AML-193 (cell line): ENCODE measurements at regions not wholly inside any gene's neighbourhood (a gene's known extent, or its start where the extent isn't known, plus 50 kb on each side); places are given as distances from the start of the nearest gene placed in this dataset.

ENCODE experiments used
- DNase-seq, 2 experiments: peaks; one replicate each; lab custom pipeline; 2025; lab: John Stamatoyannopoulos, UW

DNA sequence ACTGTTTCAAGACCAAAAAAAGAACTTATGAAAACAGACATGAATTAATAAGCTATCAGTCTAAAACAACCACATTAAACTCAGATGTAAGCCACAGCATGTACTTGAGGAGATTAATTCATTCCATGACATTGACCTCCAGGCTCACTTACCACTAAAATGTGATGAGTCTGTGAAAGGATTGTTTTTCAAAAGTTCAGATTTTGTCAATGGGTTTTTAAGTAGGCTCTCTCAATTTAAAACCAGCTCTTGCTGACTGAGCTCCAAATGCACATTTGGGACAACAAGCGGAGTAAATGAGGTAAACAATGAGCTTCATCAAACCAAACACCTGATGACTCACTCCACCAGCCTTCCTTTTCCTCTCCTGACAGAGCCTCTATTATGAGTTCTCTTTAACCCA is 197.0 kb downstream of the SIM1 start:
- no peak for DNase-seq

DNA sequence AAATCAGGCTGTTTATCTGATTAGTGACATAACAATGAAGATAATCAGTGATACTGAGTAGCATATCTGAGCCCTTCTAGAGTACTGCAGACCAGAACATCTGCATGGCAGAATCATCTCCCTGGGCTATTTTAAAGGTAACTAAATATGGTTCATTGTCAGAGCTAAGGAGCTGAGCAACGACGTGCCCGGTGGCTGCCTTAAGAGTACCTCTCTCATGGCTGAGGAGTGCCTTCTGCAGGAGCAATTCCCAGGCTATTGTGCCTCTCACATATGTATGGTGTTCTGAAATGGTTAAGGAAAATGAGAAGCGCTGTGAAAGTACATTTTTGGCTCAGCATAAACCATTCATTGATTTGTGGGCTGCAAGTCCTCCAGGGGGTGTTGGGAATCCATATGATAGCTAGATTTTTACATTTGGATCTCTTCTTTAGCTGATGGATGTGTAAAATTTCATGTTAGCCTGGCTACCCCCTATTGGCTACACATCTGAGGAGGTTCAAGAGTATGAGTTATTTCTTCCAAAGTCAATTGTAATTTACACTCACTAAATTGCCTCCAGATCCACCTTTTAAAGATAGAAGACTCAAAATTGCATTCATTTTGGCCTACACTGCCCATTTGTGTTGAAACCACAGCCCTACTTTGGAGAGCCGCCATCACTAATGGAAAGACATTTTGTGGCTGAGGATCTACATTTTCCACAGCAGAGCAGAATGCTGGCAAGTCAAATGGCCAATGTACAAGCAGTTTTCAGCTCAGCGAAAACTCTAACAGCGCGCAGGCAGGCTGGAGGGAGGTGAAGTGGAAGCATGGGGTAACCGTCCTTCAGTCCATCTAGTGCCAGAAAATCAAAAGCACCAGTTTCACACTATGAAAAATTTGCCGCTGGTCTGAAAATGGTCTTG is 198.0 kb downstream of the SIM1 start:
- no peak for DNase-seq

DNA sequence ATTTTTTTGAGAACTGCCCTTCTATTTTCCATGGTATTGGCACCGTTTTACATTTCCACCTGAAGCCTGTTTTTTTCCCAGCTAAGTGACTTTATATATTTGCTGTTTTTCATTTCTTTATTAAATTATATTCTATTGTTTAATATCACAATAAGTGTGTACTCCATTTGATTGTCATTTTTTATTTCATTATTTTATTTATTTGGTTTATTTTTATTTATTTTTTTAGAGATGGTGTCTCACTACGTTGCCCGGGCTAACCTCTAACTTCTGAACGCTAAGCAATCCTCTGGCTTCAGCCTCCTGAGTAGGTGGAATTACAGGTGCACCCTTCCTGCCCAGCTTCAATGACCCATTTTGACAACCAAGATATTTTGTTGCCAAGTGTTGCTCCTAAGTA is 202.6 kb downstream of the SIM1 start:
- DNase-seq, result no peak

DNA sequence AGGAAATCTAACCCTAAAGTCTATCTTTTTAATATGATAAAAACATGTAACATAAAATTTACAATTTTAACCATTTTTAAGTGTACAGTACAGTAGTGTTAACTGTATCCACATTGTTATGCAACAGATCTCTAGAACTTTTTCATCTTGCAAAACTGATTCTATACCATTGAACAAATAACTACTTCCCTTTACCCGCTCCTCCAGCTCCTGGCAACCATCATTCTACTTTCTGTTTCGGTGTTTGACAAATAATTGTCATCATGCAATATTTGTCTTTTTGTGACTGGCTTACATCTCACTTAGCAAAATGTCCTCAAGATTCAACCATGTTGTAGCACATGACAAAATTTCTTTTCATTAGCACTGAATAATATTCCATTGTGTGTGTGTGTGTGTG is 203.2 kb downstream of the SIM1 start:
- peak; percentile 82 for DNase-seq

DNA sequence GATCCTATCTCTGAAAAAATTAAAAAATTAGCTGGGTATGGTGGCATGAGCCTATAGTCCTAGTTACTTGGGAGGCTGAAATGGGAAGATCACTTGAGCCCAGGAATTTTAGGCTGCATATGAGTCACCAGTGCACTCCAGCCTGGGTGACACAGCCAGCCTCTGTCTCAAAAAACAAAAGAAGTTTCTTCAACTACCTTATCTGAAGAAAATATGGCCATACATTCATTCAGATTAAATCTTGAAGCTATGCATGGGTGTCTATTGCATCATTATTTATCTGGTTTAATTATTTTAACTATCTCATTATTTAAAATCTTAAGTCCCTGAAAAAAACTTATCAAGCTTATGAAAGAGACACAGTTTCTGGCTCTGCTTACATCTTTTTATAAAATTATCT is 204.1 kb downstream of the SIM1 start:
- no peak for DNase-seq

DNA sequence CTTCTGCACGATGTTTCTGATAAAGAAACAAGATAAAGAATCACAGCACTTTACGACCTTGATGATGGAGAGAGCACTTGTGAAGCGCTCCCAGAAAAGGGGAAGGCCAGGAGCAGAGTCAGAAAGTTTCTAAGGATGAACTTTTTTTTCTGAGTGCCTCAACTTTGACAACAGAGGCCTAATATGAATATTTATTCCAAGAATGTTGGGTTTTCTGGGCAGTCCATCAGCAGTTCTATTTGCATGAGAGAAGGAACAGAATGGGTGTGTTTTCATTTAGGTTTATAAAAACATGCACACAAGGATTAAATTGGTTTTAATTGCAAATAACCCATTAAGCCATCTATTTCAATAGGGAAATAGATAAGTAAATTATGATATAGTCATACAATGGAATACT is 204.9 kb downstream of the SIM1 start:
- no peak for DNase-seq

DNA sequence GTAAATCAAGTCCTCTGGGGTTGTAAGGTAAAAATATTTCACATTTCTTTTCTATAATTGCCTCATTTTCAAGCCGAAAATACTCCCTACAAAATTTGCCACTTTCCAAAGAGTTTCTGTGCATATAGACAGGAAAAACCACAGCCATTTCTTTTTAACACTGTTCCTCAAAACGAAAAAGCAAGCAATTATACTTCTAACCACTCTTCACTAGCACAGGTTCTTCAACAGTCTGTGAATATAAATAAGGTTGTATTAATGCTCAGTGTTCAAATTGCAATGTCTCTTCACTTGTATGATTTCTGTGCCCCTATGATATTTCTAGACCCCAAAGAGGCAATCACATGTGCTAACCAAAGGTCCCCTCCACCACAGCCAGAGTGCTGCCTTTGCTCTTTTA is 206.0 kb downstream of the SIM1 start:
- peak; percentile 18 to 34 for DNase-seq

DNA sequence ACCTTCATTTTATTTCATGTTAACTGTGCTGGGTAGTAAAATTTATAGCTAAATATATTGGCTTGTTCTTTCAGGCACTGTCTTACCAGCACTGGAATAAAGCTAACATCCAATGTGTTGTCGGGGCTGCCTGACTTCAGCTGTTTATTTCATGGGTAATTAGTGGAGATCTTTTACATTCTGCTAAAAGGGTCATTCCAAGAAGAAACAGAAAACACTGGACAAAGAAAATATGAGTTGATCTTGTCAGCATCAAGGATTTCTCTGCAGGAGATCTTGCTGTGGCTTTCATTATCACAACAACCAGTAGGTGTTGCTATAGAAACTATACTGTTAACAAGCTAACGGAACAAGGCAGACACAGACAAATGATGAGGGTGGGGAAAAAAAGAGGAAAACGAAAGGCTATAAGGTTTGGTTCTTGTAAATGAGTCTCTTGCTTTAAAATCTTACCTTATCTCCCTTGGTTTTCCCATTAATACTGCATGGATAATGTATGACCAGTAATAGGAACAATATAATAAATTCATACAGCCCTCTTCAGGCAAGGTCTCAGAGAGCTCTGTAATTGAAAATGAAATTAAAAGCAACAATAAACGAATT is 206.8 kb downstream of the SIM1 start:
- peak; percentile 93 to 96 for DNase-seq

DNA sequence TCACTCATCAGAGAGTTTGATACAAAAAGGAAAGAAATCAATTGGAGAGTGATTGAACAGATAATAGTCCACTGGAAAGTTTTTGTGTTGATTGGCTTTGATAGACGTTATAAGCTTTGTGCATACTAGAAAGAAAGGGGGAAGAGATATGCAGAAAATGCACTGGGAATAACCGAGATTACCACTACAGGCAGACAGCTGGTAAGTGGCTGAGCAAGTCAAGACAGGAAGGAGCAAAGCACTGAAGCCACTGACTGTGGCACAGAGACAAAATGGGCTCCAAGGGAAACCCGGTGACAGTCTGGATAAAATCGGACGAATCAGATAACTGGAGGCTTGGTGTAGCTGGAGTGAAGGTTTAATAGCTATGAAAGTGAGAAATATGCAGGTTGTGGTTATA is 209.0 kb downstream of the SIM1 start:
- no peak for DNase-seq

DNA sequence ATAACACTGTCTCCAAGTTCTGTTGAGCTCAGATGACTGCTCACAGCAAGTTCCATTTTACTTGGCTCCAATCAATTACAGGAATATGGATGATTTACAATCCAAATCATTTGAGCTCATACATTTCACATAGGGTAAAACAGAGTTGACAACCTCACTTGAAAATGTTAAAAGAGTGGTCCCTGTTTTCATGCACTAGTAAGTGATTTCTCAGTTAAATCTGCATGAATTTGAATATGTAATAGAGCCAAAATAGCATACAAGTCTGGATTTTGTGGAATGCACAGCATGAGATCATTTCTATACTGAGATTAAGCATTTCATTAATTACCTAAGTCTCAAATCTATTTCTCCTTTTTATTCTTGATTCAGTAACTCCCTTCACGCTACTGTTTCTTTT is 217.6 kb downstream of the SIM1 start:
- DNase-seq, result no peak

DNA sequence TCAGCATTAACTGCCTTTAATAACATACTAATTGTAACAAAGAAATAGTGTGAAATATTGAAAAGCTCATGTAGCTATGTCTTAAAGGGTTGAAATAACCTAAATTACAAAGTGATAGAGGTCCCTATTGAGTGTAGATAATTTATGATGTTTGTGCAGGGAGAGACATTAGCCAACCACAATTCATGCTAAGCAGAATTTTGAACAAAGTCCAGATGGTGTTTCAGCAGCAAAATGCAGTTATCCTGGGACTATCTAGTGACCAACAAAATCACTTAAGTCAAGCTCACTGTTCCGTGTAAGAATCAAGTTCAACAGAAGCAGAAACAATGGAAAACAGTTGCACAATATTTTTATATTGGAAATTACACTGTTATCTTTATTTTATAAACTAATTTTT is 218.5 kb downstream of the SIM1 start:
- no peak for DNase-seq

DNA sequence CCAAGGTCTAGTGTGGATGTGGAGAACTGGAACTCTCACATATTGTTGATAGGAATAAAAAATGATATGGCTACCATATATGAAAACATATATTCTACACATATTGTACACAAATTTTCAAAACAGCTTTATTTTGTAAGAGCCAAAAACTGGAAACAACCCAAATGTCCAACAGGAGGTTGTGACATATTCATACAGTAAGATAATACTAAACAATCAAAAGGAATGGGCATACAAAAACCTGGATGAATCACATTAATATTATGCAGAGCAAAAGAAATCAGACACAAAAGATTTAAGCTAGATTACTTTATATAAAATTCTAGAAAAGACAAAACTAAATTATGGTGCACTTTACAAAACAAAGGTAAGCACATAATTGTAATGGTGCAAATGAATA is 223.9 kb downstream of the SIM1 start:
- DNase-seq, result no peak

DNA sequence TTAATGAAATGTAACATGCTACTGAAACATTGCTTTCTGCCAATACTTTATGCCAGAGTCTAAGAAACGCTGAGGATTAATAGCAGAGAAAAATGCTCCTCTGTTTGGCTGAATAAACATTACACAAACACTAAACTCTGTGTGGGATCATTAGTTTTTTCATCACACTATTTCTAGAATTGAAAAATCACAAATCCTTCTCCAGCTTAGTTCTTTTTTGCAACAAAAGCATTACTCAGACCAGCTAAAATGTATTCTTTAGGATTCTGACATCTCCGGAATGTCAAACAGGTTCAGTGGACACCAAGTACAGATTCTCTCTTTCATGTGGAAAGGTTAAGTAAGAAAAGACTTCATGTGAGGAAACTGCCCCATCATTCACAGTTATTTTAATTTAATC is 226.9 kb downstream of the SIM1 start:
- no peak for DNase-seq

DNA sequence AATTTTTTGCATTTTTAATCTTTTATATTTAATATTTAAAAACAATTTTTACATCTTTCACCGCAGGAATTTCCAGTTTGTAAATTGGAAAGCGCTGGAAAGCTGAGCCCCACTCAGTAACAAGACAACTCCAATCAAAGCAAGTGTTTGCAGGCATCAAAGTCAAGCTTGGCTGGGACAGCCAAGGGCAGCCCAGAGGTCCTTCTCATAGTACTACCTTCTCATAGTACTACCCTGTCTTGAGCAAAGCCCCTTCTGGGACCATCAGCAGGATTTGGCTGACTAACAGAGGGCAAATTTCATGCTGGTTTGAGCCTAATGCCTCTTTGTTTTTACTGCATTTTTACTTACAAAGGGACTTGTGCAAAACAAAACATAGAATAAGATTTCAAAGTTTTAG is 228.3 kb downstream of the SIM1 start:
- no peak for DNase-seq

DNA sequence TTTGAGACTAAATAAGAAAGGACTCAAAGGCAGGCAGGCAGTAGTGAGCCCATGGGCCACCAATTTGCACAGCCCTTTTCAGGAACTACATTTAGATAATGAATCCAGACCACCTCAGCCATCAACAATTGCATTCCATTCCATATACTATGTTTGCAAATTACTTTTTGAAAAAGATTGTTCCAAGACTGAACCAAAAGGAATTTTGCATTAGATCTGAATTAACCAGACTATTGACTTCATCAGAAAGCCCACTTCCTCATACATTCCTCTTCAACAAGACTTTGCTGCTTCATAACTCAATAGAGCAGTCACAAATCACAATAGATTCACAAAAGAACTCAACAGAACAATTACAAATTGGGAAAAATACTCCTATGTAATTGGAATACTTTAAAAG is 229.1 kb downstream of the SIM1 start:
- no peak for DNase-seq

DNA sequence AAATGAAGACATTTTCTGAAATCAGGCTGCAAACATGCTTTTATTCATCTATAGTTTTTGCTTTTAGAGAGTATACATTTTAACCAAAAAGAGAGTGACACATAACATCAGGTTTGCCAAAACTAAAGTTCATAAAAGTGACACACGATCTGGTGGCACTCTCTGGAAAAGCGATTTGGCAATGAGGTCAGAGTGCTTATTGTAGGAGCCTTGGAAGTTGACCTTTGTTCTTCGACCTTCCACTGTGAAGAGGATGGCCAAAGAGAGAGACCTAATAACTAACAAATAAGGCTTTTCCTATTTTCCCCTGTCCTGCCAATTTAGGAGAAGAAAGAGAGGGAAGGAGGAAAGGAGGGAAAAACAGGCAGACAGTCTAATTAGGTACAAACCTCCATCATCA is 230.1 kb downstream of the SIM1 start:
- no peak for DNase-seq

DNA sequence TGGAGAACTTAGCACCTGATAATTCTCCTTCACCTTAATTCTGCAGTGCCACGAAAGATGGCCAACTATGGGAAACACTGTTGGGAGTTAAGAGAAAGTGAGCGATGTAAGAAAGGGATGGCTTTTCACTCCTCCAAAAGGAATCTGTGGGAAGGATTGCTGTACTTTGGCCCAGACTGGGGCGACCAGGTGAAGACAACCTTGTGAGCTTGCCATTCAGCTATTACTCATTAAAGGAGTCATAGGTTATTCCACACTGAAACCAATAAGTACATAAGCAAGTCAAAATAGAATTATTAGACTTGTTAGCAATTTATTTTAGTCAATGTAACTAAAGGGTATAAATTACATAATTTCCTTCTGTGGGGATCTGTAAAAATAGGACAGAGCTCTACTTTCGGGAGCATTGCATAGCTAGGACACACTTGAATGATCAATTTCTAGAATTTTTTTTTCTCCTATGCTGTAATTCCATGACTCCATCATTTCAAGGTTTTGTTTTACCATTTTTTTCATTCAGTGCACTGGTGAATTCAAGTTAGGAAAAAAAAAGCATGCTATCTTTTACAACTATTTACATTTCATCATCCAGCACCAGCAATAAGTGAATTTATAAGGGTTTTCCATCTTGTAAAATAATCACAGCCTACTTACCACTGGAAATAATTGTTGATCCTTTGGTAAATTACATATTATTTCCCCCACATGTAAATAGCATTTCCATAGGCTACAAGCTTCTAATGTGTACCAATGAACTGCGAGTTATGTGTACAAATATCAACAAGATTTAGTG is 231.7 kb downstream of the SIM1 start:
- DNase-seq, result no peak

DNA sequence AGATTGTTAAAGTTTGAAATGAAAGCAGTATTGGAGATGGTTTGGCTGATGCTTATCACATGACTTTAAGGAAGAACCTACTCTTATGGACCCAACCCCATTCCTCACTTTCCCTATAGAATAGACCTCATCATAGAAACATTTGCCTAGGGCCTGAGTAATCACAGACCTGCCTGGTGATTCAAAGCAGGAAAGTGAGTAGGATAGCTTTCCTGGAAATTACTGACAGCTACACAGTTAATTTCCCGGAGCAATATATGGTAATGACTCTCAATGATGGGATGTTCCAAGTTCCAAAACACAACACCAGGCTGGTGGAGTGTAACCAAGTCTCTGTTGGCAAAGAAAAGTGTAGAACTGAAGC is 233.8 kb downstream of the SIM1 start:
- DNase-seq, result no peak

DNA sequence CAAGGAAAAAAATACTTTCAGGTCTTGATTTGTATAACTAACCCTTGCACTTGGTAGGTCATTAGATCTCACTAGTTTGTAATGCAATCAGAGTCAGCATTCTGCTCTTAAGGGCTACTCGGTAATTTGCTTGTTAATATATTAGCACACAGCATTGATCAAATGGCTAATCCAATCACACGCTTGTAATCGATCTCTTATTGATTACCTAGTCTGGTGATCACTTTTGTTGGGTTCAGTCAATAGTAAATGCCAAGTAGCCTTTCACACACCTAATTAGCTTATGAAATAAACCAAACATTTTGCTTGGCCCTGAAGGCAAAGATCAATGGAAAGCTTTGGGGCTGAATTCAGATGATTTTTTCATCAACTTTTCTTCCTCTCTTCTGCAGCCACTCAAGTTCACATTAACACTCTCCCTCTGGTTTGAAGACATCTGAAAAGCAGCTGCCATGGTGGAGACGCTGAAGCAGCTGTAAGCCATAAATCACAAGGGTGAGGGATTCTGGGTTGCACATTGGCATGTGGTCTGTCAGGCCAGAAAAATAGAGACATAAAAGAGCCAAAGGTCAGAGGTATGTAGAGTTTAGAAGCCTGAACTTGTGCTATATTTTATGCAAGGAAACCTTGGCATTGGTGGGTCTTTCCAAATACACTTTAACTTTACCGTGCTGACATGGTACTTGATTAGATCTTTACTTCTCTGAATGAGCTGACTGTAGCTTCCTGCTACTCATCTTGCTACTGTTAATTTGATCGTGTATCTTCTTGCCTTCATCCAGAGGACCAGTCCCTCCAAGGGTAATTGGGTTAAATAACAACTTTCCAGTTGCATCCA is 234.4 kb downstream of the SIM1 start:
- no peak for DNase-seq

DNA sequence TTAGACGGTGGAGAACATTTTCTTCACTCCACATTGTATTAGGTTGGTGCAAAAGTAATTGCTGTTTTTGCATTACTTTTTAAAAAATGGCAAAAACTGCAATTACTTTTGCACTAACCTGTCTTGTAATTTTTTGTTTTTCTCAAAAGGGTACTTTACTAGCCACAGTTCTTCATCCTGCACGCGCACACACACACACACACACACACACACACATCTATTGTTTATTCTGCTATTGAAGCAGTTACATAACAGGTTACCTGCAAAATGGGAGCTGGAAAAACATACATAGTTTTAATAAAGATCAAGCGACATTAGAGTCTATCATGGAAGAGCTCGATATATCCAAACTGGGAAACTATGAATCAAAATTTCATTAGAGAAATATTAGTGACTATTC is 235.2 kb downstream of the SIM1 start:
- DNase-seq, result no peak

DNA sequence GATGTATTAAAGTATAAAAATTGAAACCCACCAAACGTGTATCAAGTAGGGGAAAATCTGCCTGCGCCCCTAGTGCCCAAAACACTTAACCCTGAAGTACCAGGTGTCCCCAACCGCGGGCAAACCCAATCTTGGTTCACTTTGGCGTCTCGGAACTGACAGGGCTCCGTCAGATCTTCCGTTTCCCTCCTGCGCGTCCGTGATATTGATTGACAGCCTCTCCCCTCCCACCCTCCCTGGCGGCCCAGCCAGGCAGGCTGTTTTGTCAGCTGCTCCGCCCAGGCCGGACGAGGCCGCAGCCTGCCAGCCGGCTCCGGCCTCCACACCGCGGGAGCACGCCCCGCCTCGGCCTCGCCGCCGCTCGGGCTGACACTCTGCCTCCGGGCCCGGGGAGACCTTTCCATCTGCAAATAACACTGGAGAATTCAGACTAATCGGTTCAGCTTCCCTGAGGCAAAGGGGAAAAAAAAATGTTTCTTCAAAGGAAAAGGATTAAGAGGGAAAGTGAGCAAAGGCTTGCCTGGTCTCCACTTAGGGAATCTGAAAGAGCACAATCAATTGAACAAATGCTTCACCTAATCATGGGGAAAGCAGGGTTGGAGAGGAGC is 234.9 kb upstream of the MCHR2 start:
- DNase-seq, result peak; percentile 71 to 78

DNA sequence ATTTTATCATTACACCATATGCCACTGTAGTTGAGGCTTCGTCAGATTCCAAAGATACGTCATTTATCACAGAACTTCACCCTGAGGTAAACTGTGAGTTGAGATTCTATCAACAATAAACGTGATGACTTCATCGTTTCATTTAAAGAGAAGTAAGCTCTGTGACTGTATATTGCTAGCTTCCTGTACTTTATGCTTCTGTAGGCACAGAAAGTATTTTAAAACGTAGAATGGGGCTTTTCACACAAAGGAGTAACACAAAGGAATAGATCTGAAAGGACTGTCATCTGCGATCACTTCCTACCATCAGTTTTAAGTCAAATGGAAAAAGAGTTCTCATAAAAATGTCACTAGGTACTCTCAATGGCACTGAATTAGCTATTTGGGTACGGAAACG is 234.4 kb upstream of the MCHR2 start:
- peak in 1 of 2 experiments; percentile 50 for DNase-seq
